Vagina (tissue), 2 donors: ENCODE measurements at regions not wholly inside any gene's neighbourhood (a gene's known extent, or its start where the extent isn't known, plus 50 kb on each side); places are given as distances from the start of the nearest gene placed in this dataset.

Experiments used
- CTCF ChIP-seq, 3 experiments: fragments of 450-650 bp in 2 of 3; fragments of 200-600 bp in 1 of 3; sonication (generic) in 1 of 3; IDR thresholded peaks; one replicate each; pipeline ENCODE4 v1.5.1; 2017 to 2019; ENCODE audit warnings: antibody characterized with exemption in 3 of 3, mild to moderate bottlenecking in 2 of 3, moderate library complexity in 2 of 3
- POLR2A ChIP-seq, 2 donors: fragments of 450-650 bp; IDR thresholded peaks; one replicate each; pipeline ENCODE4 v1.6.1; 2017; ENCODE audit warnings: antibody characterized with exemption in 2 of 2, mild to moderate bottlenecking in 2 of 2, moderate library complexity in 2 of 2
- POLR2AphosphoS5 ChIP-seq, 2 donors: sonication (generic); formaldehyde crosslinking; IDR thresholded peaks; one replicate each; pipeline ENCODE4 v1.9.0; 2017; ENCODE audit warnings: antibody characterized with exemption in 2 of 2, mild to moderate bottlenecking in 2 of 2, low read depth in 1 of 2; ENCODE audit not compliant: insufficient read depth in 1 of 2

- TF ChIP-seq CTCF (IDR thresholded peaks at IDR 0.05) (no peak), POLR2A (IDR thresholded peaks at IDR 0.05) (no peak), POLR2AphosphoS5 (IDR thresholded peaks at IDR 0.05; ENCODE audit: insufficient read depth in 1 of 2, low read depth in 1 of 2) (no peak)
These were observed 89.8 kb upstream of the MBOAT2 start for GRCh38 chr2:9093324-9093723.
